ENCODE measurements at regions not wholly inside any gene's neighbourhood (a gene's known extent, or its start where the extent isn't known, plus 50 kb on each side); places are given as distances from the start of the nearest gene placed in this dataset.

- no peak for TF ChIP-seq POLR2AphosphoS5 (IDR thresholded peaks at IDR 0.05; ENCODE audit: low read depth, low read length)
- TF ChIP-seq CTCF (IDR thresholded peaks at IDR 0.05), result no peak
- TF ChIP-seq REST (IDR thresholded peaks at IDR 0.05; ENCODE audit: insufficient read depth in 1 of 2, low read depth in 2 of 2, low read length in 1 of 2), result no peak
- TF ChIP-seq SIN3A (IDR thresholded peaks at IDR 0.05; ENCODE audit: borderline replicate concordance, insufficient read depth, low read depth, low read length), result no peak
- TF ChIP-seq TCF7L2 (IDR thresholded peaks at IDR 0.05; ENCODE audit: low read depth, low read length), result no peak
Observed at GRCh38 chr1:213541641-213542040, 446.1 kb upstream of the PROX1 start.

Measured in Panc1 (cell line).